IMR-90 (cell line): ENCODE measurements at regions not wholly inside any gene's neighbourhood (a gene's known extent, or its start where the extent isn't known, plus 50 kb on each side); places are given as distances from the start of the nearest gene placed in this dataset.

Experiments
- POLR2A ChIP-seq: IDR thresholded peaks from 2 replicates; pipeline ENCODE4 v1.6.1; 2012; ENCODE audit warnings: mild to moderate bottlenecking, low read depth, low read length
- SMC3 ChIP-seq: fragments of 150-350 bp; IDR thresholded peaks from 2 replicates; pipeline ENCODE4 v1.6.1; 2016; ENCODE audit warnings: low read depth, mild to moderate bottlenecking, antibody characterized with exemption, low read length, moderate library complexity
- TF ChIP-seq, protein P1 (sequence below): fragments of 150-350 bp; IDR thresholded peaks from 2 replicates; pipeline ENCODE4 v1.6.1; 2016; ENCODE audit warnings: low read depth, mild to moderate bottlenecking, low read length, moderate library complexity, borderline replicate concordance
- TF ChIP-seq, protein P2 (sequence below): conservative IDR thresholded peaks from 2 replicates; pipeline ENCODE4 v1.5.1; 2012; ENCODE audit warnings: mild to moderate bottlenecking, low read depth, low read length, improper control_type of control experiment
- TF ChIP-seq, protein P3 (sequence below): fragments of 150-350 bp; IDR thresholded peaks from 2 replicates; pipeline ENCODE4 v1.6.1; 2017; ENCODE audit warnings: mild to moderate bottlenecking, antibody characterized with exemption, low read length, low read depth

DNA sequence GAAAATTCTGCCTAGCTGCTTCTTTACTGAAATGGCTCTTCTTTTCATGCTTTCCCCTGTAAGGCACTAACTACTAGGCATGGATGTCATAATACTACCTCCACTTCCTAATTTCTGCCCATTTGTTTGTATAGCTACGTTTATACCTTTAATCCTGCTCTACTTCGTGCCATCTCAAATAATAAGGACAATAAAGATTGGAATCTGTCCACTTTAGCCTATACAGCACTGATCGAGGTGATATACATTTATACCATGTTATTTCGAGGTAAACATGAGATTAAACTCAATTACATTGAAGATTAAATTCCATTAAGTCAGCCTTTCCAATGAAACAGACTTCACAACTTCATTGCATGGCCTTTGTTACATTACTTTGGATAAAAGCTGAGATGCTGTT lies 390.6 kb upstream of the MARCKS start:
- TF ChIP-seq, protein P1, sequence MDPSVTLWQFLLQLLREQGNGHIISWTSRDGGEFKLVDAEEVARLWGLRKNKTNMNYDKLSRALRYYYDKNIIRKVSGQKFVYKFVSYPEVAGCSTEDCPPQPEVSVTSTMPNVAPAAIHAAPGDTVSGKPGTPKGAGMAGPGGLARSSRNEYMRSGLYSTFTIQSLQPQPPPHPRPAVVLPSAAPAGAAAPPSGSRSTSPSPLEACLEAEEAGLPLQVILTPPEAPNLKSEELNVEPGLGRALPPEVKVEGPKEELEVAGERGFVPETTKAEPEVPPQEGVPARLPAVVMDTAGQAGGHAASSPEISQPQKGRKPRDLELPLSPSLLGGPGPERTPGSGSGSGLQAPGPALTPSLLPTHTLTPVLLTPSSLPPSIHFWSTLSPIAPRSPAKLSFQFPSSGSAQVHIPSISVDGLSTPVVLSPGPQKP: no peak
- TF ChIP-seq, protein P2, sequence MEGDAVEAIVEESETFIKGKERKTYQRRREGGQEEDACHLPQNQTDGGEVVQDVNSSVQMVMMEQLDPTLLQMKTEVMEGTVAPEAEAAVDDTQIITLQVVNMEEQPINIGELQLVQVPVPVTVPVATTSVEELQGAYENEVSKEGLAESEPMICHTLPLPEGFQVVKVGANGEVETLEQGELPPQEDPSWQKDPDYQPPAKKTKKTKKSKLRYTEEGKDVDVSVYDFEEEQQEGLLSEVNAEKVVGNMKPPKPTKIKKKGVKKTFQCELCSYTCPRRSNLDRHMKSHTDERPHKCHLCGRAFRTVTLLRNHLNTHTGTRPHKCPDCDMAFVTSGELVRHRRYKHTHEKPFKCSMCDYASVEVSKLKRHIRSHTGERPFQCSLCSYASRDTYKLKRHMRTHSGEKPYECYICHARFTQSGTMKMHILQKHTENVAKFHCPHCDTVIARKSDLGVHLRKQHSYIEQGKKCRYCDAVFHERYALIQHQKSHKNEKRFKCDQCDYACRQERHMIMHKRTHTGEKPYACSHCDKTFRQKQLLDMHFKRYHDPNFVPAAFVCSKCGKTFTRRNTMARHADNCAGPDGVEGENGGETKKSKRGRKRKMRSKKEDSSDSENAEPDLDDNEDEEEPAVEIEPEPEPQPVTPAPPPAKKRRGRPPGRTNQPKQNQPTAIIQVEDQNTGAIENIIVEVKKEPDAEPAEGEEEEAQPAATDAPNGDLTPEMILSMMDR: no peak
- TF ChIP-seq, protein P3, sequence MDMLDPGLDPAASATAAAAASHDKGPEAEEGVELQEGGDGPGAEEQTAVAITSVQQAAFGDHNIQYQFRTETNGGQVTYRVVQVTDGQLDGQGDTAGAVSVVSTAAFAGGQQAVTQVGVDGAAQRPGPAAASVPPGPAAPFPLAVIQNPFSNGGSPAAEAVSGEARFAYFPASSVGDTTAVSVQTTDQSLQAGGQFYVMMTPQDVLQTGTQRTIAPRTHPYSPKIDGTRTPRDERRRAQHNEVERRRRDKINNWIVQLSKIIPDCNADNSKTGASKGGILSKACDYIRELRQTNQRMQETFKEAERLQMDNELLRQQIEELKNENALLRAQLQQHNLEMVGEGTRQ: no peak
- TF ChIP-seq SMC3: no peak
- no peak for TF ChIP-seq POLR2A
